SK-N-SH (cell line): ENCODE measurements at regions not wholly inside any gene's neighbourhood (a gene's known extent, or its start where the extent isn't known, plus 50 kb on each side); places are given as distances from the start of the nearest gene placed in this dataset.
"Not testable (repeated sequence)": the region's sequence is repeated elsewhere in the genome, so short reads cannot be mapped to it uniquely, and the experiment has no call there.

ENCODE experiments used
- CTCF ChIA-PET: fragments of 300-600, 350-600 bp; formaldehyde crosslinking; extraction: SDS; loops from one replicate; lab custom pipeline; 2021; lab: Yijun Ruan, JAX
- POLR2A ChIA-PET: fragments of 350-600 bp; sonication (Branson Sonifier 250); formaldehyde crosslinking; extraction: SDS; loops from one replicate; lab custom pipeline; 2020; ENCODE audit warnings: antibody characterized with exemption, inconsistent platforms; lab: Yijun Ruan, JAX
- DNase-seq: peaks from one replicate; pipeline ENCODE4 v3.0.0; 2012
- H2AFZ ChIP-seq: fragments of 200-600 bp; sonication (generic); 2 replicates; pipeline ENCODE4 v1.8.1; 2016; ENCODE audit warnings: antibody characterized with exemption, mild to moderate bottlenecking, low read depth
- H3F3A ChIP-seq: fragments of 200-600 bp; sonication (generic); replicated peaks from 2 replicates; pipeline ENCODE3; 2016; ENCODE audit warnings: antibody characterized with exemption, mild to moderate bottlenecking; ENCODE audit not compliant: insufficient read depth
- H3K27ac ChIP-seq, 2 experiments: fragments of 200-500 bp in 1 of 2; fragments of 200-600 bp in 1 of 2; sonication (Bioruptor generic) in 1 of 2; sonication (generic), shearing (Covaris generic) in 1 of 2; 2 replicates each; pipeline versions ENCODE4 v1.5.1 to v1.6.1; 2014 to 2016; ENCODE audit warnings: low read depth in 2 of 2, inconsistent platforms in 1 of 2, low read length in 1 of 2, mild to moderate bottlenecking in 1 of 2, mixed read lengths in 1 of 2
- H3K27me3 ChIP-seq: fragments of 200-600 bp; sonication (generic), shearing (Covaris generic); 2 replicates; pipeline ENCODE4 v1.6.1; 2016; ENCODE audit warnings: mixed run types; ENCODE audit not compliant: insufficient read depth
- H3K36me3 ChIP-seq, 2 experiments: fragments of 200-500 bp in 1 of 2; fragments of 200-600 bp in 1 of 2; sonication (Bioruptor generic) in 1 of 2; sonication (generic) in 1 of 2; replicated peaks in 1 of 2; 2 replicates each; pipeline versions ENCODE3 to v1.5.1; 2014 to 2016; ENCODE audit warnings: low read length in 1 of 2, mild to moderate bottlenecking in 1 of 2; ENCODE audit not compliant: insufficient read depth in 2 of 2, control insufficient read depth in 1 of 2
- H3K4me1 ChIP-seq, 2 experiments: fragments of 200-500 bp in 1 of 2; fragments of 200-600 bp in 1 of 2; sonication (Bioruptor generic) in 1 of 2; sonication (generic), shearing (Covaris generic) in 1 of 2; 2 replicates each; pipeline versions ENCODE4 v1.5.1 to v1.6.1; 2014 to 2016; ENCODE audit warnings: low read depth in 1 of 2, low read length in 1 of 2, mixed run types in 1 of 2; ENCODE audit not compliant: insufficient read depth in 2 of 2, control insufficient read depth in 1 of 2
- H3K4me2 ChIP-seq: fragments of 200-600 bp; sonication (generic), shearing (Covaris generic); 2 replicates; pipeline ENCODE4 v1.6.1; 2017; ENCODE audit warnings: mixed run types
- H3K4me3 ChIP-seq, 2 experiments: fragments of 200-500 bp in 1 of 2; fragments of 200-600 bp in 1 of 2; sonication (Bioruptor generic) in 1 of 2; sonication (generic), shearing (Covaris generic) in 1 of 2; 2 replicates each; pipeline versions ENCODE4 v1.5.1 to v1.8.1; 2014 to 2016; ENCODE audit warnings: low read depth in 2 of 2, inconsistent platforms in 1 of 2, low read length in 1 of 2, mild to moderate bottlenecking in 1 of 2, mixed read lengths in 1 of 2, moderate library complexity in 1 of 2
- H3K79me2 ChIP-seq: fragments of 200-600 bp; sonication (generic); 2 replicates; pipeline ENCODE4 v1.8.1; 2017; ENCODE audit warnings: mild to moderate bottlenecking; ENCODE audit not compliant: insufficient read depth
- H3K9ac ChIP-seq: fragments of 200-600 bp; sonication (generic); 2 replicates; pipeline ENCODE4 v1.6.1; 2017; ENCODE audit warnings: mixed run types
- H3K9me2 ChIP-seq: fragments of 200-600 bp; sonication (generic); 2 replicates; pipeline ENCODE4 v1.6.1; 2017; ENCODE audit warnings: mixed run types
- H3K9me3 ChIP-seq: fragments of 200-600 bp; sonication (generic); 2 replicates; pipeline ENCODE4 v1.6.1; 2017; ENCODE audit warnings: mixed run types, mild to moderate bottlenecking, moderate library complexity
- H4K20me1 ChIP-seq: fragments of 200-600 bp; sonication (generic); 2 replicates; pipeline ENCODE4 v1.6.1; 2017; ENCODE audit warnings: mild to moderate bottlenecking, mixed run types; ENCODE audit not compliant: insufficient read depth
- EP300 ChIP-seq, 2 experiments: IDR thresholded peaks; 2 replicates each; pipeline versions ENCODE4 v1.4.0 to v1.6.1; 2012; ENCODE audit warnings: borderline replicate concordance in 1 of 2, low read depth in 1 of 2, low read length in 1 of 2
- EZH2phosphoT487 ChIP-seq: fragments of 200-600 bp; sonication (generic); IDR thresholded peaks from 2 replicates; pipeline ENCODE4 v1.6.1; 2017; ENCODE audit warnings: low read depth, mixed run types, mild to moderate bottlenecking, antibody characterized with exemption, moderate library complexity, borderline replicate concordance
- FOXJ3 ChIP-seq: sonication (generic); formaldehyde crosslinking; IDR thresholded peaks from 2 replicates; pipeline ENCODE4 v1.5.1; 2020; ENCODE audit warnings: mild to moderate bottlenecking, missing genetic modification reagents
- IRF3 ChIP-seq: fragments of 150-350 bp; IDR thresholded peaks from 2 replicates; pipeline ENCODE4 v1.6.1; 2016; ENCODE audit warnings: mild to moderate bottlenecking, low read depth, low read length
- MEF2A ChIP-seq: IDR thresholded peaks from 2 replicates; pipeline ENCODE4 v1.4.0; 2012; ENCODE audit warnings: low read depth, borderline replicate concordance
- NRF1 ChIP-seq: IDR thresholded peaks from 2 replicates; pipeline ENCODE4 v1.6.1; 2012; ENCODE audit warnings: low read depth, mild to moderate bottlenecking, low read length
- RFX5 ChIP-seq: IDR thresholded peaks from 2 replicates; pipeline ENCODE4 v1.6.1; 2012; ENCODE audit warnings: mild to moderate bottlenecking, improper control_type of control experiment, low read length
- RXRA ChIP-seq: IDR thresholded peaks from 2 replicates; pipeline ENCODE4 v1.4.0; 2012; ENCODE audit warnings: low read depth, mild to moderate bottlenecking, borderline replicate concordance
- SIN3A ChIP-seq: IDR thresholded peaks from 2 replicates; pipeline ENCODE4 v1.6.1; 2012; ENCODE audit warnings: low read depth, mild to moderate bottlenecking, low read length, moderate library complexity, borderline replicate concordance
- SMC3 ChIP-seq: IDR thresholded peaks from 2 replicates; pipeline ENCODE4 v1.6.1; 2012; ENCODE audit warnings: low read depth, low read length, improper control_type of control experiment
- TAF1 ChIP-seq: IDR thresholded peaks from 2 replicates; pipeline ENCODE4 v1.6.1; 2012; ENCODE audit warnings: low read depth, mild to moderate bottlenecking, low read length, moderate library complexity, borderline replicate concordance
- TCF12 ChIP-seq: IDR thresholded peaks from 2 replicates; pipeline ENCODE4 v1.4.0; 2012
- ZBTB33 ChIP-seq: IDR thresholded peaks from 2 replicates; pipeline ENCODE4 v1.4.0; 2012; ENCODE audit warnings: low read depth, borderline replicate concordance
- WGBS: methylation state at CpG from one replicate; pipeline ENCODE4 v1.1.6; 2017; ENCODE audit warnings: low lambda C conversion rate; 5-methylcytosine and 5-hydroxymethylcytosine counted together

- no peak for TF ChIP-seq IRF3
- no peak for TF ChIP-seq MEF2A
- no peak for TF ChIP-seq RXRA
- no peak for TF ChIP-seq FOXJ3 (CRISPR knock-in tag)
- no peak for TF ChIP-seq TAF1
- no peak for TF ChIP-seq TCF12
- TF ChIP-seq EZH2phosphoT487: no peak
- no peak for TF ChIP-seq NRF1
- TF ChIP-seq ZBTB33: no peak
- no peak for TF ChIP-seq SMC3
- no peak for TF ChIP-seq SIN3A
- DNase-seq: no peak
- H3K27ac ChIP-seq: no peak overlapping the region
- ChIA-PET POLR2A (no interaction called here), CTCF (no interaction called here)
- no peaks in the 10 kb centered on the region for H4K20me1 ChIP-seq
- H3K9me3 ChIP-seq: no peaks in the 10 kb centered on the region
- no peak overlapping the region for H3K4me2 ChIP-seq
- no peaks in the 10 kb centered on the region for H3K36me3 ChIP-seq
- H3K4me1 ChIP-seq: no peaks in the 10 kb centered on the region
- WGBS: 9% methylated on average over 14 of the region's 14 CpGs
- no peaks in the 10 kb centered on the region for H3F3A ChIP-seq
- no peak overlapping the region for H3K4me3 ChIP-seq
- H3K79me2 ChIP-seq: no peaks in the 10 kb centered on the region
- H3K27me3 ChIP-seq: no peaks in the 10 kb centered on the region; the same call in 1 of the 2 replicates
- no peak overlapping the region for H2AFZ ChIP-seq
- no peak overlapping the region for H3K9ac ChIP-seq
- no peaks in the 10 kb centered on the region for H3K9me2 ChIP-seq
Observed at GRCh38 chrX:83593634-83594294, 85.7 kb downstream of the POU3F4 start.

- Histone ChIP-seq H3F3A (no peaks in the 10 kb centered on the region), H3K4me2 (no peak overlapping the region), H3K9ac (no peak overlapping the region), H3K9me2 (no peaks in the 10 kb centered on the region), H3K9me3 (no peaks in the 10 kb centered on the region), H3K4me1 (no peaks in the 10 kb centered on the region; a peak in 1 of 4 replicates), H2AFZ (no peak overlapping the region), H3K79me2 (no peaks in the 10 kb centered on the region), H4K20me1 (no peaks in the 10 kb centered on the region), H3K4me3 (no peak overlapping the region), H3K27me3 (no peaks in the 10 kb centered on the region), H3K27ac (no peak overlapping the region), H3K36me3 (no peaks in the 10 kb centered on the region)
- TF ChIP-seq RFX5 (no peak), TAF1 (no peak), EP300 (IDR thresholded peaks at IDR 0.05; ENCODE audit: borderline replicate concordance in 1 of 2, low read depth in 1 of 2, low read length in 1 of 2) (no peak)
- ChIA-PET POLR2A (no interaction called here), CTCF (no interaction called here)
- 3% methylated on average over 5 of the region's 6 CpGs for WGBS
- no peak for DNase-seq
Observed at GRCh38 chrX:83630662-83631061, 122.6 kb downstream of the POU3F4 start.

- H3F3A ChIP-seq, H3K9me2 ChIP-seq, H3K4me3 ChIP-seq, H3K27me3 ChIP-seq, H4K20me1 ChIP-seq, DNase-seq, H2AFZ ChIP-seq, H3K79me2 ChIP-seq, CTCF ChIA-PET, H3K9ac ChIP-seq, H3K27ac ChIP-seq, H3K9me3 ChIP-seq, H3K36me3 ChIP-seq, H3K4me2 ChIP-seq, POLR2A ChIA-PET, H3K4me1 ChIP-seq: not testable (repeated sequence)
- WGBS: 27% methylated on average over 3 of the region's 4 CpGs
Observed at GRCh38 chrX:83649706-83650105, 141.6 kb downstream of the POU3F4 start.
